ENCODE measurements at regions not wholly inside any gene's neighbourhood (a gene's known extent, or its start where the extent isn't known, plus 50 kb on each side); places are given as distances from the start of the nearest gene placed in this dataset.

DNA sequence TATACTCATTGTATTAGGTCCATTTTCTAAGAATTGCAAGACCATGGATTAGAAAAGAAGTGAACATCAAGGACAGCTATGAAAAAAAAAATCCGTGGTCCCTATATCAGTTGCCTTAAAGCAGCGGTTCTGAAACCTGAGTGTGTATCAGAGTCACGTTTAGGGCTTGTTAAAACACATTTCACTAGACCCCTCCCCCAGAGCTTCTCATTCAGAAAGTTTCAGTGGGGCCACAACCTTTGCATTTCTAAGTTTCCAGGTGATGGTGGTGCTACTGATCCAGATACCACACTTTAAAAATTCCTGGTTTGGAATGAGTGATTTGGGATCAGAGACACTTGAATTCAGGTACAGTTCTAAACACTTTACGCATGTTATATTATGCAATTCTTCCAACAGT is 96.1 kb upstream of the PRMT6 start:
- ChIA-PET CTCF (no interaction called here), POLR2A (no interaction called here)
- H3K27ac Mint-ChIP-seq (ENCODE audit: low read depth, unreplicated experiment): no peak overlapping the region
- no peak overlapping the region for H3K4me3 Mint-ChIP-seq (ENCODE audit: unreplicated experiment)
- no peaks in the 10 kb centered on the region for H3K4me1 Mint-ChIP-seq (ENCODE audit: insufficient read depth, unreplicated experiment)
- intact Hi-C loops (cut with micrococcal nuclease): no loop called here
- no peaks in the 10 kb centered on the region for H3K27me3 Mint-ChIP-seq (ENCODE audit: insufficient read depth, unreplicated experiment)
- H3K36me3 Mint-ChIP-seq (ENCODE audit: insufficient read depth, unreplicated experiment): no peaks in the 10 kb centered on the region
- TF ChIP-seq CTCF (IDR thresholded peaks at IDR 0.05; ENCODE audit: unreplicated experiment): no peak
- no peak for DNase-seq (ENCODE audit: unreplicated experiment)
- BruUV-seq (replicated peaks): no TSS peak
- no peaks in the 10 kb centered on the region for H3K9me3 Mint-ChIP-seq (ENCODE audit: unreplicated experiment)

- Mint-ChIP-seq H3K36me3 (ENCODE audit: insufficient read depth, unreplicated experiment) (no peaks in the 10 kb centered on the region), H3K4me1 (ENCODE audit: insufficient read depth, unreplicated experiment) (no peaks in the 10 kb centered on the region), H3K27ac (ENCODE audit: low read depth, unreplicated experiment) (no peak overlapping the region), H3K4me3 (ENCODE audit: unreplicated experiment) (no peak overlapping the region), H3K27me3 (ENCODE audit: insufficient read depth, unreplicated experiment) (no peaks in the 10 kb centered on the region), H3K9me3 (ENCODE audit: unreplicated experiment) (no peaks in the 10 kb centered on the region)
- POLR2A ChIA-PET: no interaction called here
- intact Hi-C loops (cut with micrococcal nuclease): no loop called here
- CTCF ChIA-PET: no interaction called here
- DNase-seq (ENCODE audit: unreplicated experiment): no peak
- no peak for TF ChIP-seq CTCF (IDR thresholded peaks at IDR 0.05; ENCODE audit: unreplicated experiment)
- no TSS peak for BruUV-seq (replicated peaks)
Observed at GRCh38 chr1:106961646-106962045, 94.8 kb upstream of the PRMT6 start.

- H3K4me3 Mint-ChIP-seq (ENCODE audit: unreplicated experiment): no peak overlapping the region
- POLR2A ChIA-PET: interaction anchor here (1.1 kb wide), 1 partner anchor 14 kb away, joined by 4 read pairs; no protein-coding TSS in a partner anchor
- no peaks in the 10 kb centered on the region for H3K4me1 Mint-ChIP-seq (ENCODE audit: insufficient read depth, unreplicated experiment)
- H3K36me3 Mint-ChIP-seq (ENCODE audit: insufficient read depth, unreplicated experiment): no peaks in the 10 kb centered on the region
- H3K27me3 Mint-ChIP-seq (ENCODE audit: insufficient read depth, unreplicated experiment): no peaks in the 10 kb centered on the region
- TF ChIP-seq CTCF (IDR thresholded peaks at IDR 0.05; ENCODE audit: unreplicated experiment): no peak
- H3K9me3 Mint-ChIP-seq (ENCODE audit: unreplicated experiment): no peaks in the 10 kb centered on the region
- DNase-seq (ENCODE audit: unreplicated experiment): peak; percentile 20
- intact Hi-C loops (cut with micrococcal nuclease): no loop called here
- no TSS peak for BruUV-seq (replicated peaks)
- CTCF ChIA-PET: no interaction called here
- H3K27ac Mint-ChIP-seq (ENCODE audit: low read depth, unreplicated experiment): no peak overlapping the region
Observed at GRCh38 chr1:106962591-106962990, 93.9 kb upstream of the PRMT6 start.

DNA sequence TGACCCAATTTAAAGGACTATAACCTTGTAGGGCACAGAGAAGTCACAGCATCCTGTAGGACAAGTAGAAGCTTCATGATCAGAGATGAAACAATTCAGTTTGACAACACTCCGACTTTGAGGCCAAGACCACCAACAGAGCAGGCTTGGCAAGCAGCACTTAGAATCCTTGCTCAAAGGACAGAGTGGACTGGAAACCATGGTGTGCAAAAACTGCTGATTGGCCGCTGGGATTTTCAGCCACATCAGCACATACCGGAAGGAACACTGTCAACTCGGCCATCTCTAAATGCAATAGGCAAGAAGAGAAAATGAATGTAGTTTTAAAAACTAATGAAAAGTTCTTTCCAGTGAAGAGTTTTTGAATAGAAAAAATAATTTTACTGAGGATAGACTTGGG is 92.0 kb upstream of the PRMT6 start:
- H3K9me3 Mint-ChIP-seq (ENCODE audit: unreplicated experiment): no peaks in the 10 kb centered on the region
- H3K4me1 Mint-ChIP-seq (ENCODE audit: insufficient read depth, unreplicated experiment): no peaks in the 10 kb centered on the region
- BruUV-seq (replicated peaks): no TSS peak
- H3K4me3 Mint-ChIP-seq (ENCODE audit: unreplicated experiment): no peak overlapping the region
- H3K27ac Mint-ChIP-seq (ENCODE audit: low read depth, unreplicated experiment): no peak overlapping the region
- H3K27me3 Mint-ChIP-seq (ENCODE audit: insufficient read depth, unreplicated experiment): no peaks in the 10 kb centered on the region
- ChIA-PET CTCF (no interaction called here), POLR2A (no interaction called here)
- intact Hi-C loops (cut with micrococcal nuclease): no loop called here
- no peak for DNase-seq (ENCODE audit: unreplicated experiment)
- no peak for TF ChIP-seq CTCF (IDR thresholded peaks at IDR 0.05; ENCODE audit: unreplicated experiment)
- H3K36me3 Mint-ChIP-seq (ENCODE audit: insufficient read depth, unreplicated experiment): no peaks in the 10 kb centered on the region

All from MCF 10A (cell line).